GM23338 (cell line): ENCODE measurements at regions not wholly inside any gene's neighbourhood (a gene's known extent, or its start where the extent isn't known, plus 50 kb on each side); places are given as distances from the start of the nearest gene placed in this dataset.

ENCODE experiments used
- ATAC-seq: fragments of 200-7000 bp; cut with Tn5 transposase; 3 replicates; pipeline ENCODE4 v1.9.1; 2020
- DNase-seq: peaks from one replicate; pipeline ENCODE4 v3.0.0-alpha.2; 2015; ENCODE audit warnings: low spot score
- H2AFZ ChIP-seq: fragments of 200-600 bp; sonication (generic); 2 replicates; pipeline ENCODE4 v1.8.0; 2016; ENCODE audit warnings: antibody characterized with exemption, mild to moderate bottlenecking, moderate library complexity
- H3F3A ChIP-seq: fragments of 200-600 bp; sonication (generic); replicated peaks from 2 replicates; pipeline ENCODE4 v1.8.0; 2017; ENCODE audit warnings: antibody characterized with exemption, mixed run types, low read depth
- H3K27ac ChIP-seq: fragments of 200-600 bp; sonication (generic); 2 replicates; pipeline ENCODE4 v1.6.1; 2016; ENCODE audit warnings: low read depth
- H3K27me3 ChIP-seq: fragments of 200-600 bp; sonication (generic); 2 replicates; pipeline ENCODE4 v1.8.0; 2016; ENCODE audit warnings: mild to moderate bottlenecking, mixed run types, moderate library complexity; ENCODE audit not compliant: insufficient read depth
- H3K36me3 ChIP-seq: fragments of 200-600 bp; sonication (generic); 2 replicates; pipeline ENCODE4 v1.8.0; 2016; ENCODE audit warnings: mild to moderate bottlenecking; ENCODE audit not compliant: insufficient read depth
- H3K4me1 ChIP-seq: fragments of 200-600 bp; sonication (generic); 2 replicates; pipeline ENCODE4 v1.8.0; 2016; ENCODE audit warnings: mild to moderate bottlenecking, moderate library complexity; ENCODE audit not compliant: insufficient read depth
- H3K4me2 ChIP-seq: fragments of 200-600 bp; sonication (generic); 2 replicates; pipeline ENCODE4 v1.7.1; 2017; ENCODE audit warnings: mixed run types
- H3K4me3 ChIP-seq: fragments of 200-600 bp; sonication (generic); 2 replicates; pipeline ENCODE4 v1.6.1; 2016; ENCODE audit warnings: mixed run types
- H3K79me2 ChIP-seq: fragments of 200-600 bp; sonication (generic); replicated peaks from 2 replicates; pipeline ENCODE4 v1.8.0; 2017; ENCODE audit warnings: mild to moderate bottlenecking; ENCODE audit not compliant: insufficient read depth
- H3K9me2 ChIP-seq: fragments of 200-600 bp; sonication (generic); 2 replicates; pipeline ENCODE4 v1.8.0; 2017; ENCODE audit not compliant: insufficient read depth
- H4K20me1 ChIP-seq: fragments of 200-600 bp; sonication (generic); replicated peaks from 2 replicates; pipeline ENCODE4 v1.8.0; 2017; ENCODE audit warnings: mild to moderate bottlenecking; ENCODE audit not compliant: insufficient read depth
- H3K27ac Mint-ChIP-seq: 2 replicates; pipeline ENCODE4 v1.8.0; 2020; ENCODE audit warnings: inconsistent platforms, mild to moderate bottlenecking, moderate library complexity, mixed read lengths
- H3K27me3 Mint-ChIP-seq: 3 replicates; pipeline ENCODE4 v1.8.0; 2022; ENCODE audit warnings: low read depth, mild to moderate bottlenecking, moderate library complexity, mixed read lengths, inconsistent platforms; ENCODE audit not compliant: insufficient read depth, poor library complexity
- H3K36me3 Mint-ChIP-seq: 3 replicates; pipeline ENCODE4 v1.8.0; 2021; ENCODE audit warnings: low read depth, mild to moderate bottlenecking, inconsistent platforms, moderate library complexity, mixed read lengths
- H3K4me1 Mint-ChIP-seq: 3 replicates; pipeline ENCODE4 v1.8.0; 2020; ENCODE audit warnings: mild to moderate bottlenecking, inconsistent platforms, mixed read lengths
- H3K4me3 Mint-ChIP-seq: 3 replicates; pipeline ENCODE4 v1.8.0; 2021; ENCODE audit warnings: moderate library complexity, mild to moderate bottlenecking, inconsistent platforms, mixed read lengths
- H3K9me3 Mint-ChIP-seq: 3 replicates; pipeline ENCODE4 v1.8.0; 2020; ENCODE audit warnings: moderate library complexity, mild to moderate bottlenecking, inconsistent platforms, mixed read lengths
- ETS1 ChIP-seq: IDR thresholded peaks from 2 replicates; pipeline ENCODE4 v1.6.1; 2016; ENCODE audit warnings: antibody characterized with exemption
- EZH2phosphoT487 ChIP-seq: fragments of 200-600 bp; sonication (generic); IDR thresholded peaks from one replicate; pipeline ENCODE4 v1.8.1; 2018; ENCODE audit warnings: antibody characterized with exemption; ENCODE audit not compliant: unreplicated experiment
- JUNB ChIP-seq: IDR thresholded peaks from one replicate; pipeline ENCODE4 v1.6.1; 2016; ENCODE audit warnings: antibody characterized with exemption; ENCODE audit not compliant: unreplicated experiment
- NANOG ChIP-seq: IDR thresholded peaks from 2 replicates; pipeline ENCODE4 v1.6.1; 2016; ENCODE audit warnings: antibody characterized with exemption, borderline replicate concordance
- STAT1 ChIP-seq: IDR thresholded peaks from one replicate; pipeline ENCODE4 v1.6.1; 2016; ENCODE audit warnings: antibody characterized with exemption; ENCODE audit not compliant: unreplicated experiment
- ZNF331 ChIP-seq: fragments of 250-450 bp; sonication (Bioruptor Pico); IDR thresholded peaks from 2 replicates; pipeline ENCODE4 v1.5.0; 2020; ENCODE audit warnings: low read depth, mild to moderate bottlenecking, moderate library complexity
- ZNF462 ChIP-seq: fragments of 250-450 bp; sonication (Bioruptor Pico); IDR thresholded peaks from 2 replicates; pipeline ENCODE4 v1.5.0; 2020; ENCODE audit warnings: mild to moderate bottlenecking, moderate library complexity

- TF ChIP-seq ZNF462 (CRISPR knock-in tag) (no peak), STAT1 (no peak)
These were observed 121.2 kb downstream of the VCX2 start (continued) for GRCh38 chrX:8049827-8050226.

GRCh38 chrX:8048466-8048865, 121.3 kb upstream of the PNPLA4 start:
- Histone ChIP-seq H3K4me1 (no peaks in the 10 kb centered on the region), H3K36me3 (no peaks in the 10 kb centered on the region), H3F3A (no peaks in the 10 kb centered on the region), H3K79me2 (no peaks in the 10 kb centered on the region), H3K9me2 (no peaks in the 10 kb centered on the region), H3K4me3 (no peak overlapping the region), H2AFZ (no peak overlapping the region), H3K27me3 (no peaks in the 10 kb centered on the region), H3K4me2 (no peak overlapping the region), H4K20me1 (no peaks in the 10 kb centered on the region), H3K27ac (no peak overlapping the region)
- peaks cover 2% of the 10 kb centered on the region for H3K27me3 Mint-ChIP-seq
- no peaks in the 10 kb centered on the region; the same call in 2 of the 3 replicates for H3K9me3 Mint-ChIP-seq
- no peaks in the 10 kb centered on the region for H3K36me3 Mint-ChIP-seq
- peaks cover 6% of the 10 kb centered on the region; the same call in 2 of the 3 replicates for H3K4me1 Mint-ChIP-seq
- no peak overlapping the region for H3K27ac Mint-ChIP-seq
- H3K4me3 Mint-ChIP-seq, result no peak overlapping the region
- DNase-seq (no peak), ATAC-seq (no peak)
- TF ChIP-seq EZH2phosphoT487 (no peak), ZNF331 (CRISPR knock-in tag) (no peak), JUNB (no peak), ETS1 (no peak), ZNF462 (CRISPR knock-in tag) (no peak), NANOG (no peak), STAT1 (no peak)
